IPS DF 19.7 (cell line): ENCODE measurements at regions not wholly inside any gene's neighbourhood (a gene's known extent, or its start where the extent isn't known, plus 50 kb on each side); places are given as distances from the start of the nearest gene placed in this dataset.
"Not testable (repeated sequence)": the region's sequence is repeated elsewhere in the genome, so short reads cannot be mapped to it uniquely, and the experiment has no call there.

Source experiments
- DNase-seq: peaks from one replicate; pipeline ENCODE4 v3.0.0-alpha.2; 2013; ENCODE audit warnings: low read depth, low spot score

GRCh38 chr13:72657379-72657778, 70.0 kb downstream of the MZT1 start:
- DNase-seq: no peak

GRCh38 chr13:72656357-72656756, 71.1 kb downstream of the MZT1 start:
- DNase-seq: no peak

GRCh38 chr13:72653506-72653905, 73.9 kb downstream of the MZT1 start:
- DNase-seq: no peak

GRCh38 chr13:72652681-72653080, 74.7 kb downstream of the MZT1 start:
- no peak for DNase-seq

- no peak for DNase-seq
Observed at GRCh38 chr13:72651144-72651543, 76.3 kb downstream of the MZT1 start.

GRCh38 chr13:72650051-72650700, 77.3 kb downstream of the MZT1 start:
- no peak for DNase-seq

- no peak for DNase-seq
Observed at GRCh38 chr13:72648513-72649065, 78.8 kb downstream of the MZT1 start.

GRCh38 chr13:72647422-72647821, 80.0 kb downstream of the MZT1 start:
- DNase-seq: no peak

- DNase-seq: no peak
Observed at GRCh38 chr13:72645521-72645920, 81.9 kb downstream of the MZT1 start.

- no peak for DNase-seq
Observed at GRCh38 chr13:72643311-72643989, 84.0 kb downstream of the MZT1 start.

GRCh38 chr13:72639377-72639776, 88.1 kb downstream of the MZT1 start:
- DNase-seq: no peak

- DNase-seq: no peak
Observed at GRCh38 chr13:72638059-72638815, 89.2 kb downstream of the MZT1 start.

GRCh38 chr13:72637561-72637960, 89.9 kb downstream of the MZT1 start:
- no peak for DNase-seq

GRCh38 chr13:72634859-72635258, 92.6 kb downstream of the MZT1 start:
- no peak for DNase-seq

- DNase-seq: no peak
Observed at GRCh38 chr13:72622546-72622945, 104.9 kb downstream of the MZT1 start.

- DNase-seq: no peak
Observed at GRCh38 chr13:72620874-72621273, 106.6 kb downstream of the MZT1 start.

GRCh38 chr13:72617951-72618350, 109.5 kb downstream of the MZT1 start:
- DNase-seq: no peak

GRCh38 chr13:72617186-72617585, 110.2 kb downstream of the MZT1 start:
- no peak for DNase-seq

GRCh38 chr13:72610251-72610891, 117.1 kb downstream of the MZT1 start:
- DNase-seq: not testable (repeated sequence)

GRCh38 chr13:72599178-72599743, 128.2 kb downstream of the MZT1 start:
- DNase-seq: no peak

GRCh38 chr13:72590091-72590740, 137.2 kb downstream of the MZT1 start:
- no peak for DNase-seq
